Stomach (tissue), 8 donors: ENCODE measurements at regions not wholly inside any gene's neighbourhood (a gene's known extent, or its start where the extent isn't known, plus 50 kb on each side); places are given as distances from the start of the nearest gene placed in this dataset.
"Not testable (repeated sequence)": the region's sequence is repeated elsewhere in the genome, so short reads cannot be mapped to it uniquely, and the experiment has no call there.

ENCODE experiments used
- DNase-seq, 2 donors: peaks; one replicate each; pipeline versions ENCODE4 v3.0.0 to v3.0.0-alpha.2; 2013 to 2019
- H3K27ac ChIP-seq, 5 donors: fragments of 200-600 bp in 4 of 5; sonication (generic) in 4 of 5; one replicate each; pipeline ENCODE4 v1.5.1; 2013 to 2019; ENCODE audit warnings: mild to moderate bottlenecking in 1 of 5, moderate library complexity in 1 of 5
- H3K27me3 ChIP-seq, 3 donors: fragments of 200-600 bp; sonication (generic); one replicate each; pipeline ENCODE4 v1.5.1; 2017 to 2019; ENCODE audit warnings: mixed run types in 1 of 3
- H3K36me3 ChIP-seq, 4 donors: fragments of 200-600 bp; sonication (generic); 1 replicate in 3 of 4; 2 replicates in 1 of 4; pipeline ENCODE4 v1.5.1; 2016 to 2019
- H3K4me1 ChIP-seq, 4 donors: fragments of 200-600 bp; sonication (generic); one replicate each; pipeline ENCODE4 v1.5.1; 2016 to 2019
- H3K4me3 ChIP-seq, 4 donors: fragments of 200-600 bp; sonication (generic) in 3 of 4; one replicate each; pipeline ENCODE4 v1.5.1; 2016 to 2019; ENCODE audit warnings: mild to moderate bottlenecking in 1 of 4
- H3K9me3 ChIP-seq, 4 donors: fragments of 200-600 bp; sonication (generic); one replicate each; pipeline ENCODE4 v1.5.1; 2016 to 2019
- EP300 ChIP-seq: sonication (generic); formaldehyde crosslinking; IDR thresholded peaks from one replicate; pipeline ENCODE4 v1.6.1; 2017; ENCODE audit warnings: antibody characterized with exemption
- POLR2A ChIP-seq, 4 donors: fragments of 450-650 bp; IDR thresholded peaks; one replicate each; pipeline ENCODE4 v1.6.1; 2016; ENCODE audit warnings: antibody characterized with exemption in 4 of 4, control low read depth in 2 of 4, mild to moderate bottlenecking in 1 of 4, moderate library complexity in 1 of 4
- POLR2AphosphoS5 ChIP-seq, 3 donors: sonication (generic); formaldehyde crosslinking; IDR thresholded peaks; one replicate each; pipeline ENCODE4 v1.6.1; 2016; ENCODE audit warnings: antibody characterized with exemption in 3 of 3
- WGBS, 5 donors: extraction: QIAGEN DNeasy Blood & Tissue Kit in 3 of 5; methylation state at CpG; one replicate each; pipeline versions ENCODE4 v1.1.5 to v1.1.7; 2013 to 2018; 5-methylcytosine and 5-hydroxymethylcytosine counted together
- intact Hi-C: fragments of 100-400 bp; cut with DNase I; formaldehyde crosslinking; loops from one replicate; pipeline ENCODE4 v1.15.1; 2023; ENCODE audit warnings: low total_unique reads
- TF ChIP-seq, protein P1 (sequence below), 7 experiments: fragments of 450-650 bp in 4 of 7; fragments of 200-600 bp in 3 of 7; sonication (generic) in 3 of 7; IDR thresholded peaks; one replicate each; pipeline ENCODE4 v1.5.1; 2016 to 2019; ENCODE audit warnings: antibody characterized with exemption in 7 of 7, control low read depth in 2 of 7, mild to moderate bottlenecking in 1 of 7
- donor health status: healthy with polysubstance abuse.
- donor health status: Bipolar disorder and iron deficiency.
- donor health status: healthy.

DNA sequence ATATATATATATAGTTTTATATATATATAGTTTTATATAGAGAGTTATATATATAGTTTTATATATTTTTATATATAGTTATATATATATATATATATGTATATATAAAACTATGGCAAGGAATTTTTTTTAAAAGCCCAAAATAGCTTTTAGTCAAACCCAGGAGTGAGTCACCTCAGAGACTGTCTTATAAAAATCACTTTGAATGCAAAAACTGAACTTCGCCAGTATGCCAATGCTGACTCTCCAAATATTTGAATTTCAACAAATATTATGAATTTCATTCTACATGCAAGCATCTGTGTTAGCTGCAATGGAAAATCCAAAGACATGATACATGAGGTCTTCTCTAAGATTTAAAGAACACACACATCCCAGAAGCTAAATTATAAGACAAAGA, 132.8 kb upstream of the NR2F2 start:
- H3K4me3 ChIP-seq, result no peak overlapping the region
- 89 to 98% (median 94%) methylated on average over 1 of the region's 1 CpG for WGBS, 5 donors

DNA sequence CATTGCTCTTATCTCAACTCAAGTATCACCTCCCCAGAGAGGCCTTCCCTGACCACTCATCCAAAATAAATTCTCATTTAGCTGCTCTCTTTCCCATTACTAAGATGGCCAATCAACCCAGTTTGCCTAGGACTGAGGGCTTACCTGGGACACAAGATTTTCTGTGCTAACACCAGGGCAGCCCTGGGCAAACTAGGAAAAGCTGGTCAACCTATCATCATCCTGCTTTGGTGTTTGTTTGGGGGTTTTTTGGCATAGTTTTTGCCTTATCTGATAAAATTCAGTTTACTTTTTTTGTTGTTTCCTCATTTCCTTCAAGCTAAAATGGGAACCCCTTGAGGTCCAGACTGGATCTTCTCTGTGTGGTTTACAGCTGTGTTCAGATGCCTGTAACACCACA, 131.4 kb upstream of the NR2F2 start:
- TF ChIP-seq POLR2A (IDR thresholded peaks at IDR 0.05) (no peak), POLR2AphosphoS5 (IDR thresholded peaks at IDR 0.05) (no peak), EP300 (no peak)
- TF ChIP-seq, protein P1, sequence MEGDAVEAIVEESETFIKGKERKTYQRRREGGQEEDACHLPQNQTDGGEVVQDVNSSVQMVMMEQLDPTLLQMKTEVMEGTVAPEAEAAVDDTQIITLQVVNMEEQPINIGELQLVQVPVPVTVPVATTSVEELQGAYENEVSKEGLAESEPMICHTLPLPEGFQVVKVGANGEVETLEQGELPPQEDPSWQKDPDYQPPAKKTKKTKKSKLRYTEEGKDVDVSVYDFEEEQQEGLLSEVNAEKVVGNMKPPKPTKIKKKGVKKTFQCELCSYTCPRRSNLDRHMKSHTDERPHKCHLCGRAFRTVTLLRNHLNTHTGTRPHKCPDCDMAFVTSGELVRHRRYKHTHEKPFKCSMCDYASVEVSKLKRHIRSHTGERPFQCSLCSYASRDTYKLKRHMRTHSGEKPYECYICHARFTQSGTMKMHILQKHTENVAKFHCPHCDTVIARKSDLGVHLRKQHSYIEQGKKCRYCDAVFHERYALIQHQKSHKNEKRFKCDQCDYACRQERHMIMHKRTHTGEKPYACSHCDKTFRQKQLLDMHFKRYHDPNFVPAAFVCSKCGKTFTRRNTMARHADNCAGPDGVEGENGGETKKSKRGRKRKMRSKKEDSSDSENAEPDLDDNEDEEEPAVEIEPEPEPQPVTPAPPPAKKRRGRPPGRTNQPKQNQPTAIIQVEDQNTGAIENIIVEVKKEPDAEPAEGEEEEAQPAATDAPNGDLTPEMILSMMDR (IDR thresholded peaks at IDR 0.05), result no peak
- no peak overlapping the region for H3K4me3 ChIP-seq
- no peaks in the 10 kb centered on the region for H3K36me3 ChIP-seq
- intact Hi-C loops, result no loop called here
- no peaks in the 10 kb centered on the region for H3K4me1 ChIP-seq
- no peaks in the 10 kb centered on the region for H3K9me3 ChIP-seq
- no peaks in the 10 kb centered on the region for H3K27me3 ChIP-seq
- H3K27ac ChIP-seq, result no peak overlapping the region
- DNase-seq, result no peak

More for the DNA sequence above, 132.8 kb upstream of the NR2F2 start:
- TF ChIP-seq, protein P1 (IDR thresholded peaks at IDR 0.05), result no peak
- no peak for TF ChIP-seq EP300
- no peak for TF ChIP-seq POLR2A (IDR thresholded peaks at IDR 0.05)
- TF ChIP-seq POLR2AphosphoS5 (IDR thresholded peaks at IDR 0.05), result no peak
- no peaks in the 10 kb centered on the region for H3K36me3 ChIP-seq
- no peaks in the 10 kb centered on the region for H3K4me1 ChIP-seq
- intact Hi-C loops, result no loop called here
- H3K27ac ChIP-seq, result no peak overlapping the region
- H3K27me3 ChIP-seq, result no peaks in the 10 kb centered on the region
- no peak for DNase-seq
- no peaks in the 10 kb centered on the region for H3K9me3 ChIP-seq

DNA sequence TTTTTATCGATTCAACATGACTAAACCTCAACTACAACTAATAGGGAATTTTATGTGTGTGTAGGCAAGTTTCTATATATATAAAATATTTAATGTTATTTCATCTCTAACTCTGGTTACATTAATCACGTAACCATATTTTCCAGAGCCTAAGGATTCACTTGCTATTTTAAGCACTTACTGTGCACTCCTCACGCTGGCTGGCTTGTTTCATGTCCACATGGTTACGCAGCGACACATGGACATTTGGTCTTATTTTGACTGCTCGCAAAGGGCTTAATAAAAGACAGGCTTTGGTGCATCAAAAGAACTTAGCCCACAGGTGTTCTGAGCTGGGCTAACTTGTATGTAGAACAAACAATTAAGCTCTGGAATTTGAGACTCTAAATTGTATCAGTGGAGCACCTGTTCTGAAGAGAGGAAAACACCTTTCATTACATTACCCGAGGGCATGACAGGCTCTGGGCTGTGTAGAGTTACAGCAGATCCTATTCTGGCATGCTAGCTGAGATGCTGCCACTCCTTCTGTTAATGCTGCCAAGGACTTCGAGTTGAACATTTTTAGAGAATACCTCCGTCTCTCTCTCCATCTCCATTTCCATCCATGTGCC, 130.0 kb upstream of the NR2F2 start:
- Histone ChIP-seq H3K27me3 (no peaks in the 10 kb centered on the region), H3K4me1 (no peaks in the 10 kb centered on the region), H3K9me3 (no peaks in the 10 kb centered on the region), H3K36me3 (no peaks in the 10 kb centered on the region), H3K4me3 (no peak overlapping the region), H3K27ac (no peak overlapping the region)
- DNase-seq, result peak in 1 of 2 donors; percentile 29
- intact Hi-C loops, result no loop called here
- 73 to 82% (median 80%) methylated on average over 9 of the region's 9 CpGs for WGBS, 5 donors
- TF ChIP-seq POLR2A (IDR thresholded peaks at IDR 0.05), result no peak
- TF ChIP-seq, protein P1 (IDR thresholded peaks at IDR 0.05), result no peak
- no peak for TF ChIP-seq EP300
- TF ChIP-seq POLR2AphosphoS5 (IDR thresholded peaks at IDR 0.05), result no peak

DNA sequence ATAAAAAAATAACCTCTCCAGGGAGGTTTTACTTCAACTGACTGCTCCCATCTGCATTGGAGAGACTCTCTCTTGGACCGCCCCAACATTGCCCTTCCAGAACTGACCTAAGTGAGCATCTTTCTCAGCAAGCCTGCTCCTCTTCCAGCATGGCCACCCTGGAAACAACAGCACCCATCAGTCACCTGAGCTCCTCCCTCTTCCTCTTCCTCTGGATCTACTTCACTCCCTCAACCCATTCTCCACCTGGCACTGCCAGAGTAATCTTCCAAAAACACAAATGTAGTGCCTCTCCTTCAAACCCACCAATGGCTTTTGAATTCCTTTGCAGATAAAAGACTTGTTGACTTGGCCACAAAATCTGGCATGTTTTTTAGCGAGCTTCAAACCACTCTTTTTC, 128.8 kb upstream of the NR2F2 start:
- DNase-seq, result no peak
- no peaks in the 10 kb centered on the region for H3K9me3 ChIP-seq
- TF ChIP-seq POLR2A (IDR thresholded peaks at IDR 0.05) (no peak), EP300 (no peak), POLR2AphosphoS5 (IDR thresholded peaks at IDR 0.05) (no peak)
- TF ChIP-seq, protein P1 (IDR thresholded peaks at IDR 0.05), result no peak
- no peak overlapping the region for H3K4me3 ChIP-seq
- no peaks in the 10 kb centered on the region for H3K27me3 ChIP-seq
- no peaks in the 10 kb centered on the region for H3K4me1 ChIP-seq
- intact Hi-C loops, result no loop called here
- no peak overlapping the region for H3K27ac ChIP-seq
- 68 to 86% (median 79%) methylated on average over 2 of the region's 2 CpGs for WGBS, 5 donors
- H3K36me3 ChIP-seq, result no peaks in the 10 kb centered on the region

DNA sequence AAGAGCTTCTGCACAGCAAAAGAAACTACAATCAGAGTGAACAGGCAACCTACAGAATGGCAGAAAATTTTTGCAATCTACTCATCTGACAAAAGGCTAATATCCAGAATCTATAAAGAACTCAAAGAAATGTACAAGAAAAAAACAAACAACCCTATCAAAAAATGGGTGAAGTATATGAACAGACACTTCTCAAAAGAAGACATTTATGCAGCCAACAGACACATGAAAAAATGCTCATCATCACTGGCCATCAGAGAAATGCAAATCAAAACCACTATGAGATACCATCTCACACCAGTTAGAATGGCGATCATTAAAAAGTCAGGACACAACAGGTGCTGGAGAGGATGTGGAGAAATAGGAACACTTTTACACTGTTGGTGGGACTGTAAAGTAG, 124.9 kb upstream of the NR2F2 start:
- H3K36me3 ChIP-seq, H3K4me3 ChIP-seq, DNase-seq, H3K27me3 ChIP-seq, intact Hi-C loops, H3K9me3 ChIP-seq, H3K27ac ChIP-seq: not testable (repeated sequence)
- H3K4me1 ChIP-seq, result peaks cover 0 to 23% (median 9%) of the 10 kb centered on the region in 4 donors
- WGBS, 5 donors, result 84 to 100% (median 100%) methylated on average over 1 of the region's 1 CpG
